Middle frontal gyrus (tissue), 1 donor: ENCODE measurements at regions not wholly inside any gene's neighbourhood (a gene's known extent, or its start where the extent isn't known, plus 50 kb on each side); places are given as distances from the start of the nearest gene placed in this dataset.
"Not testable (repeated sequence)": the region's sequence is repeated elsewhere in the genome, so short reads cannot be mapped to it uniquely, and the experiment has no call there.

Experiments
- DNase-seq: peaks from one replicate; pipeline ENCODE4 v3.0.0-alpha.2; 2015; ENCODE audit warnings: low spot score; ENCODE audit errors: extremely low spot score

- DNase-seq = no peak
Observed at GRCh38 chr9:31500422-31500821, 884.0 kb upstream of the ACO1 start.

- DNase-seq = no peak
Observed at GRCh38 chr9:31519011-31519410, 865.4 kb upstream of the ACO1 start.

GRCh38 chr9:31519424-31519823 is 865.0 kb upstream of the ACO1 start:
- no peak for DNase-seq

- no peak for DNase-seq
Observed at GRCh38 chr9:31519826-31520225, 864.6 kb upstream of the ACO1 start.

GRCh38 chr9:31520301-31521085 is 864.0 kb upstream of the ACO1 start:
- DNase-seq = no peak

- no peak for DNase-seq
Observed at GRCh38 chr9:31535651-31536050, 848.8 kb upstream of the ACO1 start.

GRCh38 chr9:31536471-31536870 is 848.0 kb upstream of the ACO1 start:
- no peak for DNase-seq

GRCh38 chr9:31541721-31542281 is 842.6 kb upstream of the ACO1 start:
- DNase-seq = peak; percentile 71

- DNase-seq = no peak
Observed at GRCh38 chr9:31542384-31543055, 841.9 kb upstream of the ACO1 start.

GRCh38 chr9:31554941-31555340 is 829.5 kb upstream of the ACO1 start:
- DNase-seq = no peak

GRCh38 chr9:31556667-31557463 is 827.6 kb upstream of the ACO1 start:
- no peak for DNase-seq

- not testable (repeated sequence) for DNase-seq
Observed at GRCh38 chr9:31572190-31572589, 812.3 kb upstream of the ACO1 start.

- DNase-seq = no peak
Observed at GRCh38 chr9:31573561-31573960, 810.9 kb upstream of the ACO1 start.

- DNase-seq = no peak
Observed at GRCh38 chr9:31574006-31574765, 810.3 kb upstream of the ACO1 start.

- DNase-seq = no peak
Observed at GRCh38 chr9:31582071-31582470, 802.4 kb upstream of the ACO1 start.

GRCh38 chr9:31582561-31582960 is 801.9 kb upstream of the ACO1 start:
- no peak for DNase-seq

- no peak for DNase-seq
Observed at GRCh38 chr9:31585158-31585557, 799.3 kb upstream of the ACO1 start.

- DNase-seq = no peak
Observed at GRCh38 chr9:31587146-31587545, 797.3 kb upstream of the ACO1 start.

GRCh38 chr9:31588006-31588405 is 796.4 kb upstream of the ACO1 start:
- no peak for DNase-seq

GRCh38 chr9:31588756-31589155 is 795.7 kb upstream of the ACO1 start:
- no peak for DNase-seq

GRCh38 chr9:31590091-31590490 is 794.4 kb upstream of the ACO1 start:
- DNase-seq = no peak
